Duodenal mucosa (tissue), 2 donors: ENCODE measurements at regions not wholly inside any gene's neighbourhood (a gene's known extent, or its start where the extent isn't known, plus 50 kb on each side); places are given as distances from the start of the nearest gene placed in this dataset.

ENCODE experiments used
- H3K27ac ChIP-seq: one replicate; pipeline ENCODE4 v1.7.0; 2013; ENCODE audit warnings: low read depth, low read length
- H3K27me3 ChIP-seq, 2 donors: one replicate each; pipeline ENCODE4 v1.7.0; 2013; ENCODE audit warnings: low read length in 2 of 2, control low read depth in 1 of 2; ENCODE audit not compliant: insufficient read depth in 2 of 2, control insufficient read depth in 1 of 2
- H3K36me3 ChIP-seq, 2 donors: one replicate each; pipeline ENCODE4 v1.7.0; 2013; ENCODE audit warnings: low read length in 2 of 2, control low read depth in 1 of 2; ENCODE audit not compliant: insufficient read depth in 2 of 2, control insufficient read depth in 1 of 2
- H3K4me1 ChIP-seq, 2 donors: one replicate each; pipeline ENCODE4 v1.7.0; 2013; ENCODE audit warnings: low read length in 2 of 2, control low read depth in 1 of 2; ENCODE audit not compliant: insufficient read depth in 2 of 2, control insufficient read depth in 1 of 2
- H3K4me3 ChIP-seq, 2 donors: one replicate each; pipeline ENCODE4 v1.7.0; 2013; ENCODE audit warnings: low read length in 2 of 2, low read depth in 1 of 2
- H3K9ac ChIP-seq, 2 donors: one replicate each; pipeline ENCODE4 v1.7.0; 2013; ENCODE audit warnings: low read length in 2 of 2, low read depth in 1 of 2
- H3K9me3 ChIP-seq, 2 donors: one replicate each; pipeline ENCODE4 v1.7.0; 2013; ENCODE audit warnings: low read length in 2 of 2, control low read depth in 1 of 2; ENCODE audit not compliant: control insufficient read depth in 1 of 2

- no peak overlapping the region for H3K9ac ChIP-seq
- H3K27ac ChIP-seq, result no peak overlapping the region
- H3K36me3 ChIP-seq, result no peaks in the 10 kb centered on the region
- no peaks in the 10 kb centered on the region for H3K27me3 ChIP-seq
- peak overlapping the region in 1 of 2 donors; percentile 3 for H3K4me3 ChIP-seq
- H3K4me1 ChIP-seq, result no peaks in the 10 kb centered on the region
- H3K9me3 ChIP-seq, result no peaks in the 10 kb centered on the region
These were observed 652.3 kb upstream of the FTMT start for GRCh38 chr5:121199216-121199999.

- Histone ChIP-seq H3K27me3 (no peaks in the 10 kb centered on the region), H3K27ac (peak overlapping the region; percentile 14), H3K4me1 (no peaks in the 10 kb centered on the region), H3K4me3 (no peak overlapping the region), H3K36me3 (no peaks in the 10 kb centered on the region), H3K9ac (no peak overlapping the region), H3K9me3 (peaks cover 7% of the 10 kb centered on the region in 2 donors)
These were observed 633.6 kb upstream of the FTMT start for GRCh38 chr5:121218086-121218485.

DNA sequence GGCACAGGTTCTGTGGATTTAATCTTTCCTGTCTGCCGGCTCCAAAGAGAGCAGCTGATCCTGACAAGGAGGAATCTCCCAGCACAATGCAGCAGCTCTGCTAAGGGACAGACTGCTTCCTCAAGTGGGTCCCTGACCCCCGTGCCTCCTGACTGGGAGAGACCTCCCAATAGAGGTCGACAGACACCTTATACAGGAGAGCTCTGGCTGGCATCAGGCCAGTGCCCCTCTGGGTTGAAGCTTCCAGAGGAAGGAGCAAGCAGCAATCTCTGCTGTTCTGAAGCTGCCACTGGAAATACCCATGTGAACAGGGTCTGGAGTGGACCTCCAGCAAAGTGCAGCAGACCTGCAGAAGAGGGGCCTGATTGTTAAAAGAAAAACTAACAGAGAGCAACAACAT lies 630.2 kb upstream of the FTMT start:
- Histone ChIP-seq H3K9ac (no peak overlapping the region), H3K4me1 (no peaks in the 10 kb centered on the region), H3K27ac (no peak overlapping the region), H3K9me3 (peaks cover 7% of the 10 kb centered on the region in 2 donors), H3K36me3 (no peaks in the 10 kb centered on the region), H3K4me3 (no peak overlapping the region), H3K27me3 (no peaks in the 10 kb centered on the region)

DNA sequence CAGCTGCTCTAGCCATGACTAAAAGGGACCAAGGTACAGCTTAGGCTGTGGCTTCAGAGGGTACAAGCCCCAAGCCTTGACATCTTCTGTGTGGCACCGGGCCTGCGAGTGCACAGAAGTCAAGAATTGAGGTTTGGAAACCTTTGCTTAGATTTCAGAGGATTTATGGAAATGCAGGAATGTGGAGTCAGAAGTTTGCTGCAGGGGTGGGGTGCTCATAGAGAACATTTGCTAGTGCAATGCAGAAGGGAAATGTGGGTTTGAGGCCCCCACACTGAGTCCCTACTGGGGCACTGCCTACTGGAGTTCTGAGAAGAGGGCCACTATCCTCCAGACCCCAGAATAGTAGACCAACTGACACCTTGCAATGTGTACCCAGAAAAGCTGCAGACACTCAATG lies 624.9 kb upstream of the FTMT start:
- H3K9me3 ChIP-seq, result peaks cover 0 to 2% of the 10 kb centered on the region in 2 donors

GRCh38 chr5:121239951-121240350 lies 611.7 kb upstream of the FTMT start:
- no peaks in the 10 kb centered on the region for H3K4me1 ChIP-seq
- H3K4me3 ChIP-seq, result no peak overlapping the region
- H3K9ac ChIP-seq, result no peak overlapping the region
- H3K36me3 ChIP-seq, result no peaks in the 10 kb centered on the region
- no peaks in the 10 kb centered on the region for H3K27me3 ChIP-seq
- H3K9me3 ChIP-seq, result peaks cover 0 to 3% of the 10 kb centered on the region in 2 donors
- no peak overlapping the region for H3K27ac ChIP-seq

More for the DNA sequence above, 624.9 kb upstream of the FTMT start:
- H3K4me1 ChIP-seq, result no peaks in the 10 kb centered on the region
- no peaks in the 10 kb centered on the region for H3K27me3 ChIP-seq
- H3K9ac ChIP-seq, result no peak overlapping the region
- H3K4me3 ChIP-seq, result no peak overlapping the region
- H3K27ac ChIP-seq, result no peak overlapping the region
- H3K36me3 ChIP-seq, result no peaks in the 10 kb centered on the region

- H3K9ac ChIP-seq, result no peak overlapping the region
- no peaks in the 10 kb centered on the region for H3K27me3 ChIP-seq
- no peak overlapping the region for H3K27ac ChIP-seq
- H3K9me3 ChIP-seq, result no peaks in the 10 kb centered on the region
- no peaks in the 10 kb centered on the region for H3K36me3 ChIP-seq
- no peaks in the 10 kb centered on the region for H3K4me1 ChIP-seq
- H3K4me3 ChIP-seq, result no peak overlapping the region
These were observed 604.7 kb upstream of the FTMT start for GRCh38 chr5:121246971-121247370.

DNA sequence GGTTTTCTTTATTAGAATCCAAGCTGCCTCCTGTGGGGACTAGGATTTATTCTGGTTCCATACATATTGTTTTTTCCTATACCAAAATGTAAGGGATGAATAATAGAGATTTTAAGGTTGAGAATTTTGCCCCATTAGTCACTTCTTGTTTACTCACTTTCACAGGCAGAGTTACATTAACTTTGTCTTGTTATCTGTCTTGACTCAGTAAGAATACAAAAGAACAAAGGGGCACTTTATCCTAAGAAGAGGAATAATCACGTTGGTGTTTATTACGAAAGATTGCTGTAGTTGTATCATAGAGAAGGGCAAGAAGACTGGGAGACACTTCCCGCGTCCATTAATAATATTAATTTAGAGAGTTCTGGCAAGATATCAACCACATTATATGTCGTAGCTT lies 599.7 kb upstream of the FTMT start:
- Histone ChIP-seq H3K27ac (no peak overlapping the region), H3K9ac (no peak overlapping the region), H3K27me3 (no peaks in the 10 kb centered on the region), H3K4me3 (no peak overlapping the region), H3K9me3 (no peaks in the 10 kb centered on the region), H3K4me1 (no peaks in the 10 kb centered on the region), H3K36me3 (no peaks in the 10 kb centered on the region)

- H3K4me1 ChIP-seq, result no peaks in the 10 kb centered on the region
- H3K27me3 ChIP-seq, result no peaks in the 10 kb centered on the region
- no peaks in the 10 kb centered on the region for H3K36me3 ChIP-seq
- H3K9me3 ChIP-seq, result no peaks in the 10 kb centered on the region
- no peak overlapping the region for H3K27ac ChIP-seq
- no peak overlapping the region for H3K9ac ChIP-seq
- H3K4me3 ChIP-seq, result no peak overlapping the region
These were observed 594.1 kb upstream of the FTMT start for GRCh38 chr5:121257621-121258020.

- H3K27ac ChIP-seq, result no peak overlapping the region
- H3K9ac ChIP-seq, result no peak overlapping the region
- H3K4me1 ChIP-seq, result no peaks in the 10 kb centered on the region
- no peaks in the 10 kb centered on the region for H3K36me3 ChIP-seq
- H3K9me3 ChIP-seq, result no peaks in the 10 kb centered on the region
- H3K4me3 ChIP-seq, result no peak overlapping the region
- H3K27me3 ChIP-seq, result no peaks in the 10 kb centered on the region
These were observed 588.2 kb upstream of the FTMT start for GRCh38 chr5:121263456-121263855.

- H3K27ac ChIP-seq, result no peak overlapping the region
- H3K27me3 ChIP-seq, result no peaks in the 10 kb centered on the region
- no peaks in the 10 kb centered on the region for H3K36me3 ChIP-seq
- no peaks in the 10 kb centered on the region for H3K9me3 ChIP-seq
- H3K4me1 ChIP-seq, result no peaks in the 10 kb centered on the region
- H3K9ac ChIP-seq, result no peak overlapping the region
- no peak overlapping the region for H3K4me3 ChIP-seq
These were observed 587.1 kb upstream of the FTMT start for GRCh38 chr5:121264605-121265004.
